ENCODE measurements at regions not wholly inside any gene's neighbourhood (a gene's known extent, or its start where the extent isn't known, plus 50 kb on each side); places are given as distances from the start of the nearest gene placed in this dataset. TPM values are rescaled to one million over a fixed set of nuclear protein-coding genes. Genes with fewer than 3 reads are reported as not detected.
A peak's percentile ranks its signal among the peaks of the same experiment; 100 is the strongest.

GRCh38 chr7:142314281-142314680 is 56.4 kb upstream of the PRSS58 start:
- no peak for DNase-seq (ENCODE audit: low read depth in 2 of 3, low spot score in 2 of 3)

GRCh38 chr7:142313528-142313927 is 55.7 kb upstream of the PRSS58 start:
- peak in 2 of 3 donors; percentile 73 to 96 for DNase-seq (ENCODE audit: low read depth in 2 of 3, low spot score in 2 of 3)

GRCh38 chr7:142311876-142312275 is 54.0 kb upstream of the PRSS58 start:
- no peak for DNase-seq (ENCODE audit: low read depth in 2 of 3, low spot score in 2 of 3)

GRCh38 chr7:142308918-142309317 is 51.1 kb upstream of the PRSS58 start:
- DNase-seq (ENCODE audit: low read depth in 2 of 3, low spot score in 2 of 3), result no peak

- no peak for DNase-seq (ENCODE audit: low read depth in 2 of 3, low spot score in 2 of 3)
Observed at GRCh38 chr7:142308326-142308725, 50.5 kb upstream of the PRSS58 start.

Small RNA genes lying in the stretch of these regions (small RNA-seq; reads per million reads assigned to genes)
- gene TRBV5-2, result not detected
- gene TRBV8-1, result not detected
- not detected for gene TRBV8-2

All from hematopoietic multipotent progenitor cell (in vitro differentiated cells).